Adrenal gland (tissue), 5 donors: ENCODE measurements at regions not wholly inside any gene's neighbourhood (a gene's known extent, or its start where the extent isn't known, plus 50 kb on each side); places are given as distances from the start of the nearest gene placed in this dataset.

Experiments used
- CTCF ChIP-seq, 6 experiments: fragments of 450-650 bp in 4 of 6; fragments of 200-600 bp in 2 of 6; sonication (generic) in 1 of 6; IDR thresholded peaks; 1 replicate in 5 of 6; 2 replicates in 1 of 6; pipeline versions ENCODE4 v1.5.1 to v1.8.0; 2016 to 2021; ENCODE audit warnings: antibody characterized with exemption in 6 of 6, mild to moderate bottlenecking in 2 of 6, moderate library complexity in 1 of 6
- POLR2A ChIP-seq, 2 donors: fragments of 450-650 bp; IDR thresholded peaks; one replicate each; pipeline ENCODE4 v1.6.1; 2017; ENCODE audit warnings: antibody characterized with exemption in 2 of 2, mild to moderate bottlenecking in 2 of 2, moderate library complexity in 1 of 2
- donor health status: DM: no; HTN: no; CAD: no.

GRCh38 chr1:194292966-194293365 is 1106.6 kb upstream of the B3GALT2 start:
- TF ChIP-seq POLR2A (IDR thresholded peaks at IDR 0.05): no peak
- TF ChIP-seq CTCF (IDR thresholded peaks at IDR 0.05): no peak
